B cell (primary cell): ENCODE measurements at regions not wholly inside any gene's neighbourhood (a gene's known extent, or its start where the extent isn't known, plus 50 kb on each side); places are given as distances from the start of the nearest gene placed in this dataset.

Experiments used
- CTCF ChIP-seq: fragments of 200-600 bp; IDR thresholded peaks from one replicate; pipeline ENCODE4 v1.8.0; 2022; ENCODE audit warnings: antibody characterized with exemption, mild to moderate bottlenecking
- EZH2 ChIP-seq: IDR thresholded peaks from 2 replicates; pipeline ENCODE4 v1.6.1; 2012; ENCODE audit warnings: borderline replicate concordance, low read depth, mild to moderate bottlenecking, moderate library complexity, low read length; ENCODE audit not compliant: insufficient read depth, poor library complexity, severe bottlenecking

GRCh38 chr3:106789276-106789675, 588.0 kb upstream of the CCDC54 start:
- TF ChIP-seq CTCF (no peak), EZH2 (no peak)
